Endometrial microvascular endothelial cells (primary cell): ENCODE measurements at regions not wholly inside any gene's neighbourhood (a gene's known extent, or its start where the extent isn't known, plus 50 kb on each side); places are given as distances from the start of the nearest gene placed in this dataset.

Experiments
- in situ Hi-C: cut with HindIII; loops from 2 replicates; pipeline ENCODE4 v1.10.0; 2017; ENCODE audit warnings: low sequenced_read_pairs, low pct_unique_long_range_greater_than_20kb; ENCODE audit errors: inconsistent ontology term

DNA sequence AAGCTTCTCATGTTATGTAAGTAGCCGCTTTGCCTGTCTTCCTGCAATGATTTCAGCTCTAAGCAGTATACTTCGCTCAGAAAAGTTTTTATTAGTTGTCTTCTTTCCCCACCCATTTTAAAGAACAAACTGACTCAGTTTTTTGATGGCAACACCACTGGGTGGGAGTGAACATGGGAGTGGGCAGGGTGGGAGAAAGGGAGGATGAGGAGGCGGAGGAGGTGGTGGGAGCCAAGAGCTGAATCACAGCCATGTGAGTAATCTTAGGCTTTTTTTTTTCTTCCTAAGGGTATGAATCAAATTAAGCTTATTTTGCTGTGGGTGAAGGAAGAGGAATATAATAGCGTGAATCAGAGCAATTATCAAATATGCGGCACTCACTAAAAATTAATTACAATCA is 574.3 kb upstream of the DIPK2B start:
- in situ Hi-C loops = no loop called here

GRCh38 chrX:45773572-45773971 is 572.9 kb upstream of the DIPK2B start:
- in situ Hi-C loops = no loop called here

DNA sequence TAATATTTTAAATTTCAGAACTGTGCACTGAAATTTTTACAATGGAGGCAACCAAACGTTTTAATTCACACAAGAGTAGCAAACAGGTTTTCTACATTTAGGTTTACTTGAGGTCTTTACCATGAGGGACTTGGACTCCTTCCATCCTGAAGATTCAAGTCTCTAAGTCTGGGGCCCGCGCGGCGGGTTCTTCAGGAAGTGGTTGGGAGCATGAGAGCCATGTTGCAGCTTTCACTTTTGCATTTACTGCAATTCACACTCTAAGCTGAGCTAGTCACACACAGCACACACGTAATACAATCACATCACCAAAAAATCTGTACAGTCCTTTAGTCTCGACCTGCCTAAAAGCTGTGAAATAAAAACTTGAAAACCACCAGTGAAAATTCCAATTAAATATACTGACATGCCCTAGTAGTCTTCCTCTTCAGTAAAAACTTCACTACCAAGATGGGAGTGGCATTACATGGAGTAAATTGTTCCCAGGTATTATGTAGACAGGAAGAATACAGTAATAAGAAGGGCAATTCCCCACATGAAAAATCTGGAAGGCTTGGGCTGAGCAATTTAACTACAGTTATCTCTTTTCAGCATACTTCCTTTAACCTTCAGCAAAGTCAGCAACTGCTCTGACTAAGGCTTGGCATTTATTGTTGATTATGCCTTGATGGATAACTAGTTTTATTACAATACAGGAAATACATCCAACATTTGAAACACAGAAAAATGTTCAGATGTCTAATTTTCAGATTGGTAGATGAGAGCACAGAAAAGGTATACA is 571.1 kb upstream of the DIPK2B start:
- in situ Hi-C loops = no loop called here

DNA sequence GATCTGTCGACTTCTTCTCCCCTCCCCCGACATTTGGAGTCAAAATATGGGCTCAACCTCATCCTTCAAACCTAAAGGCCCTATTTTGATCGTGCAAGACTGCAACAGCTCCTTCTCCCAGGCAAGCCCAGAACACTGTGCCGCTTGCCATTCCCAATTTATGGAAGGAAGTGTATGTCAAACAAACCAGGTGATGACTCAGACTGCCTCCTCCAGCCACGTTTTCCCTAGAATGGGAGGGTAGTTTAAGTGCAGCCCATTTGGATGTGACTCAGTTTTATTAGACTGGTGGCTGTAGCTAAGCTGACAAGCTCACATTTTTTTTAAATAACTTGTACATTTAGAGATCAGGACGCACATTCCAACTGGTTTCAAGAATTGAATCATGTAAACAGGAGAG is 570.4 kb upstream of the DIPK2B start:
- in situ Hi-C loops = no loop called here

- in situ Hi-C loops = no loop called here
These were observed 569.3 kb upstream of the DIPK2B start for GRCh38 chrX:45769761-45770582.

GRCh38 chrX:45768666-45769236 is 568.1 kb upstream of the DIPK2B start:
- in situ Hi-C loops = no loop called here

DNA sequence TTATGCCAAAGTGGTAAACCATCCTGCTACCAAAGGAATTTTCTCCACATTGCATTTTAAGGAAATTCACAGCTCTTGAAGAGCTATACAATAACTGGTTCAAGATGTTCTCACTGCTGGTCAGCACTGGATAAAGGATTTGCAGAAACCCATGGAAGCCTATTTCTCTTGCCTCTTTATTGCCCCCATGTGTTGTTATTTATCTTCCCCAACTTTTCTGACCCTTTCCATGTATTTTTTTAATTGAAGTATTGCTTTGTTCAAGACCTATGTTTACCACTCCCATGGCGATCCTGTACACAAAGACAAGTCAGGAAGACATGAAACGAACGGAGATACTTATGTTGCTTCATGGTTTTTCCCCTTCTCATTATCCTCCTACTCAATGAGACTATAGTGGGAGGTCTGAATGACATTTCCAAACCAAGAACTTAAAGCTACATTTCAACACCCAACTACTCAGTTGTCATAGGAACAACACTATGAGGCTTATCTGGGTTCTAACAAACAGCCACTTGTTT is 566.4 kb upstream of the DIPK2B start:
- in situ Hi-C loops = no loop called here

GRCh38 chrX:45765767-45766166 is 565.1 kb upstream of the DIPK2B start:
- in situ Hi-C loops = no loop called here

GRCh38 chrX:45765281-45765680 is 564.6 kb upstream of the DIPK2B start:
- in situ Hi-C loops = no loop called here

GRCh38 chrX:45762699-45763647 is 562.3 kb upstream of the DIPK2B start:
- in situ Hi-C loops = no loop called here

- in situ Hi-C loops = no loop called here
These were observed 561.2 kb upstream of the DIPK2B start for GRCh38 chrX:45761920-45762319.

DNA sequence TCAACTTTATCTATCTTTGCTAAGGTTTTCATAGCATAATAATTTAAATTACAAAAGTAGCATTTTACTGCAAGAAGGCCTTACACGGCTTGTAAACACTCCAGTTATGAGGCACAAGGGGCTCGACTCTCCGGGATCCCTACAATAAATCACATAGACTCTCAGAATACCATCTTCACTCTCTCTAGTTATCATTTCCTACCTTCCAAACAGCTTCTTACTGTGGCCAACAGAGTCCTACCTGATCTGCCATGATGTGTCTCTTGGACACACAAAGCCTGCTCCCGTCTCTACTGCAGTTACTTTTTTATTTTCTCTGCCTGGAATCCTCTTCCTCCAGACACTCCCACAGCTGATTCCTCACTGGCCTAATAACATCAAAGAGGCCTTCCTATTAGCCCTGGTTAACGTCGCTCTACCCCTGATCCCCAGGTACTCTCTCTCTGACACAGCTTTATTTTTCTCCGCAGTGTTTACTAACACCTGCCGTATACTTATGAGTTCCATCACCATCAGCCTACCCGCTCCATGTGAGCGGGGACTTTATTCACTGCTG is 559.6 kb upstream of the DIPK2B start:
- in situ Hi-C loops = no loop called here

DNA sequence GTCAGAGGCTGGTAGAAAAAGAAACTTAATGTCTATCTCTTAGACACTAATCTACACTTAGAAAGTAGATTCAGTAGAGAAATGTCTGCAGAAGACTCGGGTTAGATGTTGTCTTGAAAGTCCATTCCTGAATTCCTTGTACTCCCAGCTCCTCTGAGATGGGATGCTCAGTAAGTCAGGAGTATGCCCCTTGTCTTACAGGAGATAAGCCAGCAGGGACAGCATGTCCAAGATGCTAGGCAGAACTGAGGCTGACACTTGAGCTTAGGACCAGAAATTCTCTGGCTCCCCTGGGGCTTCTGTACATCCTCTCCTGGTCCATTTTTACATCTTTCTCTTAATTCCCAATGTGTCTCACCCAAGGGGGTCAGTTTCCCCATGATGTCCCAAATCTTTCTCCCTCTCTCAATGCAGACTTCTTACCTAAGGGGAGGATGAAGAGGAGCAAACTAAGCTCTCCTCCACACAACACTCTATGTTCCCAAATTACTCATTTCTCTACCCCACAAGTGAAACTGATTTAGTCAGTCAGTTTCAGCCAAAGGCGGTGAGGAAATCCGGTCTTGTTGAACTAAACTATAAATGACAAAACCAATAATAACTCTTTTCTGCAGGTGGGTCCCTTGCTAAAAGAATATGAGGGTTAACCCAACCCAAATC is 558.2 kb upstream of the DIPK2B start:
- in situ Hi-C loops = no loop called here

DNA sequence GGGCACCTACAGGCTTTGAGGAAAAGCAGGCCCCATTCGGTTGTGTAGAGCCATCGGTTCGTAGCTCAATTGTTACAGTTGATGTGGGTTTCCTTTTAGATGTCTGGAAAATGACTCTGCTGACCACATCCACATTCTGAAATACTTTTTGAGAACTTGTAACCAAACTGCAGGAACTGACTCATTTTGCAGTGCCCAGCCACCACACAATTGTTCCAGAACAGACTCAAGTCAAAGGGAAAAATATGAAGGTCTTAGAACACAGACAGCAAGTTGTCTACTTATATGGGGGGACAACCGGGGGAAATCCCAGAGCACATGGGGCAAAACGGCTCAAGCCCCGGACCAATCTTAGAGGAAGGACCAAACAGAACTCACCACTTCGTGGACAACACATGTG is 557.6 kb upstream of the DIPK2B start:
- in situ Hi-C loops = no loop called here

- in situ Hi-C loops = no loop called here
These were observed 556.6 kb upstream of the DIPK2B start for GRCh38 chrX:45757272-45757671.

DNA sequence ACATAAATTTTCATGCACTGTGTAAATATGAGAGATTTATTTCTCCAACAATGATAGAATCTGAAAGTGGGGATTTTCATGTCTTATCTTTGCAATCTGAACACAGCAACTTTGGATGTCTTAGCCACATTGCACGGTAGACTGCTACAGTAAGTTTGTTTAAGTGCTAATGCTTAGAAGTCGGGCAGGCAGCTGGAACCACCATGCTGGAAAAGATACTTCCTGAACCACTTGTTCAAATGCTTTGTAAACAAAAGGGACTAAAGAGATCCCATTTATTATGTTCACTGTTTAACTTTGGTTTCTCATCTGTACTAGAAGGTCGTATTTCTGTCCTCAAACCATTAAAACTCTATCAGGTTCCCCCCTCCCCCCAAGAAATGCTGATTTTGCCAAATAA is 555.9 kb upstream of the DIPK2B start:
- in situ Hi-C loops = no loop called here

GRCh38 chrX:45755703-45756102 is 555.0 kb upstream of the DIPK2B start:
- in situ Hi-C loops = no loop called here

GRCh38 chrX:45751156-45751555 is 550.5 kb upstream of the DIPK2B start:
- in situ Hi-C loops = no loop called here
